ENCODE measurements at regions not wholly inside any gene's neighbourhood (a gene's known extent, or its start where the extent isn't known, plus 50 kb on each side); places are given as distances from the start of the nearest gene placed in this dataset.

- TF ChIP-seq CTCF (conservative IDR thresholded peaks at IDR 0.05; ENCODE audit: low read length) = no peak
- TF ChIP-seq EZH2phosphoT487 (IDR thresholded peaks at IDR 0.05; ENCODE audit: borderline replicate concordance, low read depth, low read length) = no peak
Measured at GRCh38 chr4:100849319-100849718, 331.5 kb upstream of the EMCN start.

Measured in OCI-LY7 (cell line).